ENCODE measurements at regions not wholly inside any gene's neighbourhood (a gene's known extent, or its start where the extent isn't known, plus 50 kb on each side); places are given as distances from the start of the nearest gene placed in this dataset.

DNA sequence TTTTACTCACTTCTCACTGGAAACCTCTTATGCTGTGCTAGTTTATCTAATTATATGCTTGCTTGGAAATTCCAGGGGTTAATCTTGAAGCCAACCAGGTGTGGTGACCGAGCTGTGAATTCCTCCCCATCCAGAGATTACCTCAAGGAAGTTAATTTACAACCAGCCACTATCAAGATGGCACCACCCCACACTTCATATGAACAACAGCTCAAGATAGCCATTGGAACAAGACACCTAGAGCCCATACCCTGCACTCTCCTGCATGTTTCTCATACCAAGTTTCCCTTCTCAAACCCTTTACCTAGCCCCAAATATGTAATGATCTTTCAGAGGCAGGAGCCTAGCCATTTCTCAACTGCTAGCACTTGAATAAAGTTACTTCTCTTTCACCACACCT, 2156.9 kb upstream of the C9orf72 start:
- Histone ChIP-seq H3K36me3 (no peaks in the 10 kb centered on the region), H3K9me3 (no peaks in the 10 kb centered on the region), H3K27me3 (no peaks in the 10 kb centered on the region), H3K4me3 (replicated peaks in 1 of 3) (no peak overlapping the region), H3K4me1 (no peaks in the 10 kb centered on the region), H3K27ac (no peak overlapping the region)
- intact Hi-C loops (cut with DNase I), result no loop called here
- no peak for DNase-seq
- 34 to 51% methylated on average over 1 of the region's 1 CpG for WGBS, 2 donors
- TF ChIP-seq POLR2A (IDR thresholded peaks at IDR 0.05) (no peak), CTCF (IDR thresholded peaks at IDR 0.05) (no peak)

DNA sequence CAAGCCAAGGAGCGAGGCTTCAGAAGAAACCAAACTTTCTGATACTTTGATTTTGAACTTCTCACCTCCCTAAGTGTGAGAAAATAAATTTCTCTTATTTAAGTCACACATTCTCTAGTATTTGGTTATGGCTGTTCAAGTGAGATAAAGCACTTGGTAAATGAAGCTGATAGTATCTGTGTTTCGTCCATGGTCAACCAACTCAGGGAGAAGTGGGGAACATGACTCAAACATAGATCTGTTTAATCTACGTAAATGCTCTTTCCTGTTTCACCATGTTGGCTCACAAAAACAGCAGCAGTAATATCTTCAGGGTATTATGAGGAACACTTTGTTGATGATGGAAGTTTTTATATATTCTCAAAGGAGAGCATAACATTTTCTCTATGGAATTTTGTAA, 2167.2 kb upstream of the C9orf72 start:
- WGBS, 2 donors, result 73 to 74% methylated on average over 3 of the region's 3 CpGs
- Histone ChIP-seq H3K27ac (no peak overlapping the region), H3K4me1 (no peaks in the 10 kb centered on the region), H3K4me3 (replicated peaks in 1 of 3) (no peak overlapping the region), H3K36me3 (no peaks in the 10 kb centered on the region), H3K9me3 (no peaks in the 10 kb centered on the region), H3K27me3 (no peaks in the 10 kb centered on the region)
- intact Hi-C loops (cut with DNase I), result no loop called here
- no peak for DNase-seq
- TF ChIP-seq POLR2A (IDR thresholded peaks at IDR 0.05), result no peak
- TF ChIP-seq CTCF (IDR thresholded peaks at IDR 0.05), result no peak

- no peaks in the 10 kb centered on the region for H3K36me3 ChIP-seq
- H3K4me1 ChIP-seq, result no peaks in the 10 kb centered on the region
- no peak overlapping the region for H3K27ac ChIP-seq
- no peaks in the 10 kb centered on the region for H3K27me3 ChIP-seq
- no peaks in the 10 kb centered on the region for H3K9me3 ChIP-seq
- H3K4me3 ChIP-seq (replicated peaks in 1 of 3), result no peak overlapping the region
- intact Hi-C loops (cut with DNase I), result no loop called here
- DNase-seq, result no peak
- TF ChIP-seq CTCF (IDR thresholded peaks at IDR 0.05), result no peak
- no peak for TF ChIP-seq POLR2A (IDR thresholded peaks at IDR 0.05)
These were observed 2167.9 kb upstream of the C9orf72 start for GRCh38 chr9:29741169-29741568.

DNA sequence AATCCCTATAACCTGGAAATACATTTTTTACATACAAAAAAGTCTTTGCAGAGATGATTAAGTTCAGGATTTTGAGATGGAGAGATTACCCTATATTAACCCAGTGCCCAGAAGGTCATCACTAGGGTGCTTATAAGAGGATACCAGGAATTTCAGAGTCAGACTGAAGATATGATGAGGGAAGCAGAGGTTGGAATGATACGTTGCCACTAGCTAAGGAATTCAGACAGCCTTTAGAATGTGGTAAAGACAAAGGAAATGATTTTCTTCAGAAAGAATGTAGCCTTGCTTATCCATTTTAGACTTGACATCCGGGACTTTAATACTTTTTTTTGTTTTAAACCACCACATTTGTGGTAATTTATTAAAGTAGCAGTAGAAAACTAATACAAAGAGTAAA, 2176.8 kb upstream of the C9orf72 start:
- no peaks in the 10 kb centered on the region for H3K36me3 ChIP-seq
- H3K4me3 ChIP-seq (replicated peaks in 1 of 3), result no peak overlapping the region
- H3K9me3 ChIP-seq, result no peaks in the 10 kb centered on the region
- H3K27ac ChIP-seq, result no peak overlapping the region
- 57 to 73% methylated on average over 2 of the region's 2 CpGs for WGBS, 2 donors
- no peak for TF ChIP-seq CTCF (IDR thresholded peaks at IDR 0.05)
- TF ChIP-seq POLR2A (IDR thresholded peaks at IDR 0.05), result no peak
- H3K27me3 ChIP-seq, result no peaks in the 10 kb centered on the region
- intact Hi-C loops (cut with DNase I), result no loop called here
- H3K4me1 ChIP-seq, result no peaks in the 10 kb centered on the region
- DNase-seq, result no peak

DNA sequence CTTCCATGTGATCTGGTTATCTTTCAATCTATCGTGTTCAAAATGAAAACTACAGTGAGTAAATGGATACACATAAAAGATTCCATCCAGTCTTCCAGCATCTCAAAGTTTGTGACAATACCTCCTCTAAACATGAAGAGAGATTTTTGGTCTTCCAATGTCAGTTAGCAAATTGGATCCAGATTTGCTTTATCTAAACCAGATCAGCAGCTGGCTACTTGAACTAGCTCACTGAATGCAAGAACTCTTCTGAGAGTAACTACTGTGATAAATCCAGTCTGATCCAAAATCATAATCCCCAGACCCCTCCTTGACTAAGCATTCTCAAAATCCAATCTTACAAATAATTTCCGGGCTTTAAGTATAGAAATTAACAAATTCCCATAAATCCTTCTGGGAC, 2177.9 kb upstream of the C9orf72 start:
- no peak overlapping the region for H3K4me3 ChIP-seq (replicated peaks in 1 of 3)
- WGBS, 2 donors, result 81 to 89% methylated on average over 2 of the region's 2 CpGs
- no peaks in the 10 kb centered on the region for H3K36me3 ChIP-seq

More for the DNA sequence above, 2177.9 kb upstream of the C9orf72 start:
- TF ChIP-seq CTCF (IDR thresholded peaks at IDR 0.05), result no peak
- TF ChIP-seq POLR2A (IDR thresholded peaks at IDR 0.05), result no peak
- H3K27me3 ChIP-seq, result no peaks in the 10 kb centered on the region
- H3K9me3 ChIP-seq, result no peaks in the 10 kb centered on the region
- H3K4me1 ChIP-seq, result no peaks in the 10 kb centered on the region
- intact Hi-C loops (cut with DNase I), result no loop called here
- no peak for DNase-seq
- no peak overlapping the region for H3K27ac ChIP-seq

Measured in thyroid gland (tissue), 4 donors.